EL (cell line): ENCODE measurements at regions not wholly inside any gene's neighbourhood (a gene's known extent, or its start where the extent isn't known, plus 50 kb on each side); places are given as distances from the start of the nearest gene placed in this dataset.
A peak's percentile ranks its signal among the peaks of the same experiment; 100 is the strongest.

Experiments used
- DNase-seq: peaks from one replicate; pipeline ENCODE4 v3.0.0-alpha.2; 2016

GRCh38 chr5:133682451-133682850, 70.1 kb upstream of the FSTL4 start:
- DNase-seq: no peak

- no peak for DNase-seq
Observed at GRCh38 chr5:133681896-133682295, 69.6 kb upstream of the FSTL4 start.

- DNase-seq: no peak
Observed at GRCh38 chr5:133680830-133681565, 68.7 kb upstream of the FSTL4 start.

DNA sequence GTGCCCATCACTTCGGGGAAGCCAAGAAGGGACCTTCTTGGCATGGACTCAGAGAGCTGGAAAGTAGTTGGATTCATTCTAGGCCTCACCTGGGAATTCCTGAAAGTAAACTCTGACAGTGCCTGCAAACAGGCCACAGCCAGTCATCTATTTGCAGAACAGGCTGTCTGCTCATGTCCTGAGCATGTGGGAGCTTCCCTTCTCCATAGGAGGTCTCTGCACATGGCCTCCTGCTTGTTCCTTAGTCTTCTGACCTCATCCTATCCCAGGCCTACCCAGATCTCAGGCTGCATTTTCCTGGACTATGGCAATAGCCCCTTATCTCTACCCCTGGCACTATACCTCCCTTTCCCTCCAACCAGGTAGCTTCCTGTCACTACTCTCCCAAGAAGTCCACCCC, 67.2 kb upstream of the FSTL4 start:
- no peak for DNase-seq

DNA sequence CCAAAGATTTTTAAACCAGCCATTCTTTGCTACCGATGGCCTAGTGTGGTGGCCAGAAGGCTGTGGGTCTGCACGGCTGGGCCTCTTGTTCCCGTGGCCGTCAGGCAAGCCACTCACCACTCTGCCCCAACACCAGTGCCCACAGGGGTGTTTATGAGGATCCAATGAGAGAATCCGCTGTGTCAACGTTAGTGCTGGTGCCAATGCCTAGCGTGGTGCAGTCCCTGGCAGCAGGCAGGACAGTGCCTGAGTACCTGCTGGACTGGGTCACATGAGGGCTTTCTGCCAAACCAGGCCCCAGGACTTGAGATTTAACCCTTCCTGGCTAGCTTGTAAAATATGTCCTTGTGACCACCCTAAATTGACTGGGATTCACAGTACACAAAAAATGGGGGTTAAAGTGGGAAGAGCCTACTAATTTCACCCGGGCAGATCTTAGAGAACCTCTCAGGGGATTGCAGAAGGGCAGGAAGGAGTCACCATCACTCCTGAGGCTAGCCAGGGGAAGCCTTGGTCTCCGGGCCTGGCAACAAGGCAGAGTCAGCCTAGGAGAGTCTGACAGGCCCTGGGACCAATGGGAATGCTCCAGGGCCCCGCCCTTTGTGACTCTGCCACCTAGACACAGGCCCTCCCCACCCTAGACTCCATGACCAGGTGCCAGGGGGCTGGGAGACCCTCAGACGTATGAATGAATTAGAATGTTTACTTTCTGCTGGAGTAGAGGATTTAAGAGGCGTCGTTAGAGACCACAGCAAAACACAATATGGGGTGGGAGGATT, 63.2 kb upstream of the FSTL4 start:
- no peak for DNase-seq

- DNase-seq: no peak
Observed at GRCh38 chr5:133670336-133670735, 58.0 kb upstream of the FSTL4 start.

GRCh38 chr5:133669472-133669871, 57.1 kb upstream of the FSTL4 start:
- no peak for DNase-seq

GRCh38 chr5:133668458-133668857, 56.1 kb upstream of the FSTL4 start:
- no peak for DNase-seq

DNA sequence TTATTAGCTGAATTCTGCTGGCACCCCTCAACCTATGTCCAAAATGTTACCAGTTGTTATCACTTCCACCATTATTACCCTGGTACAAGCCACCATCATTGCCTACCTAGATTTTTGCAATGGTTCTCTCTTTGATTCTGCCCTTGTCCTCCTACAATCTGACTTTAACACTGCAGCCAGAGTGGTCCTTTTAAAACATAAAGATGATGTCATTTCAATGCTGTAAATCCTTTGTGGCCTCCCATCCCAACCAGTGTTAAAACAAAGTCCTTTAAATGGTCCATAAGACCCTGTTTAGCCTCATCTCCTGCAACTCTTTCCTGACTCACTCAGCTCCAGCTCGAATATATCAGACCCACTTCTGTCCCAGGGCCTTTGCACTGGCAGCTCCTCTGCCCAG, 54.9 kb upstream of the FSTL4 start:
- no peak for DNase-seq

GRCh38 chr5:133665571-133665970, 53.2 kb upstream of the FSTL4 start:
- no peak for DNase-seq

DNA sequence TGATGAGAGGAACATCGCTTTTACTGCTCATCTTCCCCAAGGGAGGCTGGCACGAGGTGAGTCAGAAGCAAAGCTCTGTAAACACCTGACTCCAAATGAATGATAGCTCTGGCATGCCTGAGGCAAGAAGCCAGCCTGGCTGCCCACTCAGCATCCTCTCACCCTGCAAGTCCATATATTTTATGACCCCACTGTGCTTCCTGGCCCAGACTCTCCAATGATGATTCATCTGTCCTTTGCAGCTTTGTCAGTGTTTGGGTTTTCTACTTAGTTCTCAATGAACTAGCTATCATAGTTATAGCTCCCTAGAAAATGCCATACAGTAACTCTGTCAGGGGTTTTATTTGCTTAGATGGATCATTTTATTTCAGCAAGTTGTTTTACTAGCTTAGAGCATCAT, 52.1 kb upstream of the FSTL4 start:
- DNase-seq: peak; percentile 68

DNA sequence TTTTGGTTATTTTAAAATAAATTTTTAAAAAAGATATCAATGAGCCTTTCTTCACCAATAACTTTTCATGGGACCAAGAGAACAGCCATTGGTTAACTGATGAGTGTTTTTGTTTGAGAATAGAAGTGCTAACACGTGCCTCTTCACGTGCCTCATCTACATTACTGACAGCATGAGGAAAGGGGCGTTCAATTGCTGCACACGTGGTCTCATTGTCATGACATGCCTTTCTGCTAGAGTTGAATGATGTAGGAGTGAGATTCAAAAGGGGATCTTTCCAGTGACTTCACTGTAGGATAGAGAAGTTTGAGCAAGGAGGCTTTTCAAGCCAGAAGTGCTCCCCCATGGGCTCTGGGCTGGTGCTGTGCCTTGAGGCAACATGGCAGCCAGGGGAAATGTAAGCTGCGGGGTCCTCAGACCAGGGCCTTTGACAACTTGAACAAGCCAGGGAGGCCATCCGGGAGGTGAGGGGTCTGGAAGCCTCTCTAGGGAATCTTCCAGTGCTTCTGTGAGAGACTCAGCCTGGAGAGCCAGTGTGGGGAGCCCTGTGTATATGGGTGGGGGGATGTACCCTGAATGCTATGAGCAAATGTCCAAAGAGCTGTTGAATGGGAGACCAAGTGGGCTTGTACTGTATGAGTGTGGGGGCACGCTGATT, 51.2 kb upstream of the FSTL4 start:
- DNase-seq: no peak

GRCh38 chr5:133662578-133662977, 50.2 kb upstream of the FSTL4 start:
- no peak for DNase-seq
